Left ventricle myocardium inferior (tissue), 1 donor: ENCODE measurements at regions not wholly inside any gene's neighbourhood (a gene's known extent, or its start where the extent isn't known, plus 50 kb on each side); places are given as distances from the start of the nearest gene placed in this dataset.

ENCODE experiments used
- DNase-seq: peaks from one replicate; pipeline ENCODE4 v3.0.0-alpha.2; 2020
- H3K27ac ChIP-seq: fragments of 200-600 bp; replicated peaks from 2 replicates; pipeline ENCODE4 v1.8.0; 2021
- H3K27me3 ChIP-seq: fragments of 200-600 bp; 2 replicates; pipeline ENCODE4 v1.8.0; 2021; ENCODE audit warnings: low read depth
- H3K36me3 ChIP-seq: fragments of 200-600 bp; 2 replicates; pipeline ENCODE4 v1.8.0; 2021
- H3K4me1 ChIP-seq: fragments of 200-600 bp; 2 replicates; pipeline ENCODE4 v1.8.0; 2021
- H3K4me3 ChIP-seq: fragments of 200-600 bp; 2 replicates; pipeline ENCODE4 v1.8.0; 2021; ENCODE audit warnings: mild to moderate bottlenecking, moderate library complexity
- H3K9me3 ChIP-seq: fragments of 200-600 bp; replicated peaks from 2 replicates; pipeline ENCODE4 v1.8.0; 2021
- CTCF ChIP-seq: fragments of 200-600 bp; IDR thresholded peaks from 2 replicates; pipeline ENCODE4 v1.8.0; 2021; ENCODE audit warnings: antibody characterized with exemption, mild to moderate bottlenecking, borderline replicate concordance
- intact Hi-C: fragments of 100-400 bp; cut with micrococcal nuclease; formaldehyde crosslinking; loops from one replicate; pipeline ENCODE4 v1.11.0; 2022
- donor health status: DM: no; HTN: yes; CAD: no; lungs with severe emphysema.

GRCh38 chr2:6730003-6730402 is 135.7 kb downstream of the CMPK2 start:
- no peaks in the 10 kb centered on the region for H3K4me1 ChIP-seq
- intact Hi-C loops: no loop called here
- no peak for DNase-seq
- no peaks in the 10 kb centered on the region for H3K27me3 ChIP-seq
- no peak overlapping the region for H3K27ac ChIP-seq
- no peak for TF ChIP-seq CTCF
- no peaks in the 10 kb centered on the region for H3K9me3 ChIP-seq
- H3K36me3 ChIP-seq: no peaks in the 10 kb centered on the region
- no peak overlapping the region for H3K4me3 ChIP-seq

GRCh38 chr2:6730649-6731532 is 134.8 kb downstream of the CMPK2 start:
- Histone ChIP-seq H3K27me3 (no peaks in the 10 kb centered on the region), H3K9me3 (no peaks in the 10 kb centered on the region), H3K4me1 (no peaks in the 10 kb centered on the region), H3K4me3 (no peak overlapping the region), H3K36me3 (no peaks in the 10 kb centered on the region), H3K27ac (no peak overlapping the region)
- DNase-seq: no peak
- intact Hi-C loops: no loop called here
- no peak for TF ChIP-seq CTCF

GRCh38 chr2:6739547-6739946 is 126.2 kb downstream of the CMPK2 start:
- Histone ChIP-seq H3K4me3 (no peak overlapping the region), H3K27me3 (no peaks in the 10 kb centered on the region), H3K9me3 (no peaks in the 10 kb centered on the region), H3K4me1 (no peaks in the 10 kb centered on the region), H3K27ac (no peak overlapping the region), H3K36me3 (no peaks in the 10 kb centered on the region)
- no peak for DNase-seq
- intact Hi-C loops: no loop called here
- no peak for TF ChIP-seq CTCF

GRCh38 chr2:6741229-6741628 is 124.5 kb downstream of the CMPK2 start:
- H3K27ac ChIP-seq: no peak overlapping the region
- no peaks in the 10 kb centered on the region for H3K9me3 ChIP-seq
- no peaks in the 10 kb centered on the region for H3K4me1 ChIP-seq
- TF ChIP-seq CTCF: no peak
- intact Hi-C loops: no loop called here
- no peaks in the 10 kb centered on the region for H3K27me3 ChIP-seq
- H3K36me3 ChIP-seq: no peaks in the 10 kb centered on the region
- DNase-seq: no peak
- H3K4me3 ChIP-seq: no peak overlapping the region

GRCh38 chr2:6744038-6744437 is 121.7 kb downstream of the CMPK2 start:
- Histone ChIP-seq H3K4me1 (no peaks in the 10 kb centered on the region), H3K27ac (no peak overlapping the region), H3K27me3 (no peaks in the 10 kb centered on the region), H3K36me3 (no peaks in the 10 kb centered on the region), H3K4me3 (no peak overlapping the region), H3K9me3 (no peaks in the 10 kb centered on the region)
- TF ChIP-seq CTCF: no peak
- intact Hi-C loops: no loop called here
- DNase-seq: no peak
